ENCODE measurements at regions not wholly inside any gene's neighbourhood (a gene's known extent, or its start where the extent isn't known, plus 50 kb on each side); places are given as distances from the start of the nearest gene placed in this dataset.

DNA sequence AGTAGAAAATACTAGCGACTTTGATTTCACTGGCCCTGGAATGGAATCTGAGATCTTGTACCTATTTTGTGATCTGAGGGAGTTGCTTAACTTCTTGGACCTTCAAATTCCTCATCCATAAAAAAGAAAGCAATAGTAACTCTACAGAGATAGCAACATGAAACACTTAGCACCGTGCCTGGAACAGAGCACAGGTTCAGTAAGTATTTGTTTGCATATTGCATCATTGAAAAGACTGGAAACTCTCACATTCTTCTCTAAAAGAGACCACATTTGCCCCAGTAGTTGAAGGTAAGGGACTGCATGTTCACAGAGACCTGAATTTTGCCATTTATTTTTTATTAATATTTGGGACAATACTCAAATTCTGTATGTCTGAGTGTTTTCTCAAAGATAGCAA is 358.1 kb downstream of the COG6 start:
- ChIA-PET SMC1A (ENCODE audit: uncharacterized antibody, unreplicated experiment) (interaction anchor here (1.0 to 1.2 kb wide), 2 partner anchors 8 to 12 kb away, joined by 3 read pairs; no protein-coding TSS in a partner anchor), RAD21 (ENCODE audit: unreplicated experiment) (interaction anchor here (0.9 kb wide), 1 partner anchor 71 kb away, joined by 3 read pairs; no protein-coding TSS in a partner anchor), POLR2A (no interaction called here), CTCF (interaction anchor here (0.8 to 1.8 kb wide), 3 partner anchors 10 to 71 kb away, joined by 3 to 6 read pairs (median 4); no protein-coding TSS in a partner anchor)
- FAIRE-seq: no peak
- no peak overlapping the region for H3K9ac ChIP-seq (ENCODE audit: control insufficient read depth, insufficient read depth, low read length)
- H3K9me3 ChIP-seq (replicated peaks; ENCODE audit: control insufficient read depth, insufficient read depth, low read length): no peaks in the 10 kb centered on the region; the same call in 1 of the 3 replicates
- H3K4me1 ChIP-seq (ENCODE audit: control insufficient read depth, insufficient read depth, low read length): no peaks in the 10 kb centered on the region
- no peaks in the 10 kb centered on the region for H4K20me1 ChIP-seq (ENCODE audit: control insufficient read depth, insufficient read depth)
- TF ChIP-seq, protein P1, sequence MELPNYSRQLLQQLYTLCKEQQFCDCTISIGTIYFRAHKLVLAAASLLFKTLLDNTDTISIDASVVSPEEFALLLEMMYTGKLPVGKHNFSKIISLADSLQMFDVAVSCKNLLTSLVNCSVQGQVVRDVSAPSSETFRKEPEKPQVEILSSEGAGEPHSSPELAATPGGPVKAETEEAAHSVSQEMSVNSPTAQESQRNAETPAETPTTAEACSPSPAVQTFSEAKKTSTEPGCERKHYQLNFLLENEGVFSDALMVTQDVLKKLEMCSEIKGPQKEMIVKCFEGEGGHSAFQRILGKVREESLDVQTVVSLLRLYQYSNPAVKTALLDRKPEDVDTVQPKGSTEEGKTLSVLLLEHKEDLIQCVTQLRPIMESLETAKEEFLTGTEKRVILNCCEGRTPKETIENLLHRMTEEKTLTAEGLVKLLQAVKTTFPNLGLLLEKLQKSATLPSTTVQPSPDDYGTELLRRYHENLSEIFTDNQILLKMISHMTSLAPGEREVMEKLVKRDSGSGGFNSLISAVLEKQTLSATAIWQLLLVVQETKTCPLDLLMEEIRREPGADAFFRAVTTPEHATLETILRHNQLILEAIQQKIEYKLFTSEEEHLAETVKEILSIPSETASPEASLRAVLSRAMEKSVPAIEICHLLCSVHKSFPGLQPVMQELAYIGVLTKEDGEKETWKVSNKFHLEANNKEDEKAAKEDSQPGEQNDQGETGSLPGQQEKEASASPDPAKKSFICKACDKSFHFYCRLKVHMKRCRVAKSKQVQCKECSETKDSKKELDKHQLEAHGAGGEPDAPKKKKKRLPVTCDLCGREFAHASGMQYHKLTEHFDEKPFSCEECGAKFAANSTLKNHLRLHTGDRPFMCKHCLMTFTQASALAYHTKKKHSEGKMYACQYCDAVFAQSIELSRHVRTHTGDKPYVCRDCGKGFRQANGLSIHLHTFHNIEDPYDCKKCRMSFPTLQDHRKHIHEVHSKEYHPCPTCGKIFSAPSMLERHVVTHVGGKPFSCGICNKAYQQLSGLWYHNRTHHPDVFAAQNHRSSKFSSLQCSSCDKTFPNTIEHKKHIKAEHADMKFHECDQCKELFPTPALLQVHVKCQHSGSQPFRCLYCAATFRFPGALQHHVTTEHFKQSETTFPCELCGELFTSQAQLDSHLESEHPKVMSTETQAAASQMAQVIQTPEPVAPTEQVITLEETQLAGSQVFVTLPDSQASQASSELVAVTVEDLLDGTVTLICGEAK (IDR thresholded peaks at IDR 0.05; ENCODE audit: borderline replicate concordance): no peak
- TF ChIP-seq YY1 (IDR thresholded peaks at IDR 0.05; ENCODE audit: low read depth, low read length): no peak
- TF ChIP-seq, protein P2, sequence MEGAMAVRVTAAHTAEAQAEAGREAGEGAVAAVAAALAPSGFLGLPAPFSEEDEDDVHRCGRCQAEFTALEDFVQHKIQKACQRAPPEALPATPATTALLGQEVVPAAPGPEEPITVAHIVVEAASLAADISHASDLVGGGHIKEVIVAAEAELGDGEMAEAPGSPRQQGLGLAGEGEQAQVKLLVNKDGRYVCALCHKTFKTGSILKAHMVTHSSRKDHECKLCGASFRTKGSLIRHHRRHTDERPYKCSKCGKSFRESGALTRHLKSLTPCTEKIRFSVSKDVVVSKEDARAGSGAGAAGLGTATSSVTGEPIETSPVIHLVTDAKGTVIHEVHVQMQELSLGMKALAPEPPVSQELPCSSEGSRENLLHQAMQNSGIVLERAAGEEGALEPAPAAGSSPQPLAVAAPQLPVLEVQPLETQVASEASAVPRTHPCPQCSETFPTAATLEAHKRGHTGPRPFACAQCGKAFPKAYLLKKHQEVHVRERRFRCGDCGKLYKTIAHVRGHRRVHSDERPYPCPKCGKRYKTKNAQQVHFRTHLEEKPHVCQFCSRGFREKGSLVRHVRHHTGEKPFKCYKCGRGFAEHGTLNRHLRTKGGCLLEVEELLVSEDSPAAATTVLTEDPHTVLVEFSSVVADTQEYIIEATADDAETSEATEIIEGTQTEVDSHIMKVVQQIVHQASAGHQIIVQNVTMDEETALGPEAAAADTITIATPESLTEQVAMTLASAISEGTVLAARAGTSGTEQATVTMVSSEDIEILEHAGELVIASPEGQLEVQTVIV (IDR thresholded peaks at IDR 0.05; ENCODE audit: borderline replicate concordance, partially characterized antibody): no peak
- no peak for TF ChIP-seq ESRRA (IDR thresholded peaks at IDR 0.05; ENCODE audit: low read length)
- TF ChIP-seq, protein P3, sequence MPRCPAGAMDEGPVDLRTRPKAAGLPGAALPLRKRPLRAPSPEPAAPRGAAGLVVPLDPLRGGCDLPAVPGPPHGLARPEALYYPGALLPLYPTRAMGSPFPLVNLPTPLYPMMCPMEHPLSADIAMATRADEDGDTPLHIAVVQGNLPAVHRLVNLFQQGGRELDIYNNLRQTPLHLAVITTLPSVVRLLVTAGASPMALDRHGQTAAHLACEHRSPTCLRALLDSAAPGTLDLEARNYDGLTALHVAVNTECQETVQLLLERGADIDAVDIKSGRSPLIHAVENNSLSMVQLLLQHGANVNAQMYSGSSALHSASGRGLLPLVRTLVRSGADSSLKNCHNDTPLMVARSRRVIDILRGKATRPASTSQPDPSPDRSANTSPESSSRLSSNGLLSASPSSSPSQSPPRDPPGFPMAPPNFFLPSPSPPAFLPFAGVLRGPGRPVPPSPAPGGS (IDR thresholded peaks at IDR 0.05; ENCODE audit: borderline replicate concordance, insufficient read depth, low read depth, low read length, poor library complexity, severe bottlenecking): no peak
- TF ChIP-seq FOXK2 (IDR thresholded peaks at IDR 0.05): no peak
- no peak for TF ChIP-seq WRNIP1 (IDR thresholded peaks at IDR 0.05; ENCODE audit: borderline replicate concordance, low read depth, low read length)
- no peak for TF ChIP-seq FOXM1 (IDR thresholded peaks at IDR 0.05; ENCODE audit: low read depth, low read length)
- no peak for TF ChIP-seq HCFC1 (IDR thresholded peaks at IDR 0.05; ENCODE audit: low read length)
- no peak for TF ChIP-seq ZNF384 (IDR thresholded peaks at IDR 0.05; ENCODE audit: borderline replicate concordance, low read depth, low read length)
- TF ChIP-seq, protein P4, sequence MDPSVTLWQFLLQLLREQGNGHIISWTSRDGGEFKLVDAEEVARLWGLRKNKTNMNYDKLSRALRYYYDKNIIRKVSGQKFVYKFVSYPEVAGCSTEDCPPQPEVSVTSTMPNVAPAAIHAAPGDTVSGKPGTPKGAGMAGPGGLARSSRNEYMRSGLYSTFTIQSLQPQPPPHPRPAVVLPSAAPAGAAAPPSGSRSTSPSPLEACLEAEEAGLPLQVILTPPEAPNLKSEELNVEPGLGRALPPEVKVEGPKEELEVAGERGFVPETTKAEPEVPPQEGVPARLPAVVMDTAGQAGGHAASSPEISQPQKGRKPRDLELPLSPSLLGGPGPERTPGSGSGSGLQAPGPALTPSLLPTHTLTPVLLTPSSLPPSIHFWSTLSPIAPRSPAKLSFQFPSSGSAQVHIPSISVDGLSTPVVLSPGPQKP (IDR thresholded peaks at IDR 0.05; ENCODE audit: low read depth, low read length): no peak
- TF ChIP-seq, protein P5, sequence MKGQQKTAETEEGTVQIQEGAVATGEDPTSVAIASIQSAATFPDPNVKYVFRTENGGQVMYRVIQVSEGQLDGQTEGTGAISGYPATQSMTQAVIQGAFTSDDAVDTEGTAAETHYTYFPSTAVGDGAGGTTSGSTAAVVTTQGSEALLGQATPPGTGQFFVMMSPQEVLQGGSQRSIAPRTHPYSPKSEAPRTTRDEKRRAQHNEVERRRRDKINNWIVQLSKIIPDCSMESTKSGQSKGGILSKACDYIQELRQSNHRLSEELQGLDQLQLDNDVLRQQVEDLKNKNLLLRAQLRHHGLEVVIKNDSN (IDR thresholded peaks at IDR 0.05; ENCODE audit: borderline replicate concordance, extremely low read length, insufficient read depth, low read depth, low read length): no peak
- TF ChIP-seq ATF7 (IDR thresholded peaks at IDR 0.05; ENCODE audit: low read depth): no peak
- no peak overlapping the region for H3K4me3 ChIP-seq
- no peaks in the 10 kb centered on the region; a peak in 1 of 4 replicates for H3K27me3 ChIP-seq (replicated peaks in 1 of 2; ENCODE audit: control insufficient read depth in 2 of 2, insufficient read depth in 2 of 2, low read length in 1 of 2)
- no peaks in the 10 kb centered on the region for H3K79me2 ChIP-seq (ENCODE audit: control insufficient read depth, insufficient read depth, low read length)
- no peak overlapping the region for H2AFZ ChIP-seq (ENCODE audit: control insufficient read depth, low read depth, low read length)
- intact Hi-C loops (cut with micrococcal nuclease; ENCODE audit: unreplicated experiment): no loop called here
- 73% methylated on average over 2 of the region's 2 CpGs for WGBS (ENCODE audit: insufficient coverage, insufficient replicate concordance, low lambda C conversion rate, missing lambda C conversion rate)
- no peak for DNase-seq (ENCODE audit: low read depth, low spot score)
- H3K27ac ChIP-seq (ENCODE audit: control insufficient read depth, insufficient read depth): no peak overlapping the region
- no peak for ATAC-seq
- BruUV-seq (replicated peaks): no TSS peak
- H3K36me3 ChIP-seq (ENCODE audit: control insufficient read depth in 2 of 2, insufficient read depth in 2 of 2, low read length in 1 of 2): no peaks in the 10 kb centered on the region
- no peak overlapping the region for H3K4me2 ChIP-seq (ENCODE audit: control insufficient read depth, insufficient read depth)
- in situ Hi-C loops (cut with MboI): no loop called here
